SH-SY5Y (cell line): ENCODE measurements at regions not wholly inside any gene's neighbourhood (a gene's known extent, or its start where the extent isn't known, plus 50 kb on each side); places are given as distances from the start of the nearest gene placed in this dataset.

Experiments used
- GATA2 ChIP-seq: IDR thresholded peaks from 2 replicates; pipeline ENCODE4 v1.6.1; 2011; ENCODE audit warnings: mild to moderate bottlenecking, low read depth, low read length
- GATA3 ChIP-seq: IDR thresholded peaks from 2 replicates; pipeline ENCODE4 v1.6.1; 2011; ENCODE audit warnings: low read depth, mild to moderate bottlenecking, low read length, moderate library complexity

DNA sequence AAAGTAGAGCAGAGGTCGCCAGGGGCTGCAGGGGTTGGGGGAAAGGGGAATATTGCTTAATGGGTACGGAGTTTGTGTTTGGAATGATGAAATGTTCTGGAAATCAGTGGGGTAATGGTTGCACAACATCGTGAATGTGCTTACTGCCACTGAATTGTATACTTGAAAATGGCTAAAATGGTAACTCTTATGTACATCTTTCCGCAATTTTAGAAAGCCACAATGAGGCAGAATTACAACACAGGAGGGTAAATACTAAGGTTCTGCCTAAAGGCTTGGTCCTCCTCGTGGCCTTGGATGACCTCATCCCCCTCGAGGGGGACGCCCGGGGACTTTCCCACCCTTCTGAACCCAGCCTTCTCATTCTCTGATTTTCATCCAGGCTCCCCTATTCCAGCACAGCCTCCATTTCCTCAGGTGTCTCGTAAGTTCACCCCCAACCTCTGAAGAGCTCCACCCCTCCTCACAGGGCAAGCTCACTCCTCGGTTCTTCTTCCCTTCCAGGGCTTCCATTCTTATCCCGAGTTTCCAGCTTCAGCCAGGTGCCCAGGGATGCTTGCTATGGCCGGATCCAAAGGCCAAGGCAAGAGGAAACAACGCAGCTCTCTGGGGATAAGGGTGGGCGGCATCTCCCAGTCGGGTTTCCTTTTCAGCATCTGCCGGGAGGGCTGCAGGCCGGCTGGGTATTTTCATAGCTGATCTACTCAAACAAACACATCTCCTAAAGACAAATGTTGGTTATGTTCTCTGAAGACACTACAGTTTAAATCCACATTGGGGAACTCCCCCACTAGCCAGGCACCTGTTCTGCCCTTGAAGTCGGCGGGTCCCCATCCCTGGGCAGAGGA, 71.3 kb upstream of the ACSL1 start:
- no peak for TF ChIP-seq GATA2
- TF ChIP-seq GATA3, result no peak

DNA sequence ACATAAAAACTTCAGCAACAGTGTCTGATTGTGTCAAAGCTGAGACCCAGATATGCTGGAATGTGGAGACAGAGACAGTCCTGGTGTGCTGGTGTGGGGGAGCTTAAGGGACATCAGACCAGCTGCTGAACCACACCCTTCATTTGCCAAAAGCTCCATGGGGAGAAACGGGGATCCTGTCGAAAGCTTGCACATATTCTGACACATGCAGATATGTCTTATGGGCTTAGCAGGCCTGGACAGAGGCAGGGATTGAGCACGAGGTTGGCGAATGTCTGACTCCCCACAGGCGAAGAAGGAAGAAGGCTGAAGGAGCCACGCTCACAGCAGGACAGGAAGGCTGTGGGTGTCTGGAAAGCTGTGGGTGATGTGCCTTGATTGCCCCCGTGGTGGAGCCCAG, 72.1 kb upstream of the ACSL1 start:
- TF ChIP-seq GATA2 (no peak), GATA3 (no peak)

DNA sequence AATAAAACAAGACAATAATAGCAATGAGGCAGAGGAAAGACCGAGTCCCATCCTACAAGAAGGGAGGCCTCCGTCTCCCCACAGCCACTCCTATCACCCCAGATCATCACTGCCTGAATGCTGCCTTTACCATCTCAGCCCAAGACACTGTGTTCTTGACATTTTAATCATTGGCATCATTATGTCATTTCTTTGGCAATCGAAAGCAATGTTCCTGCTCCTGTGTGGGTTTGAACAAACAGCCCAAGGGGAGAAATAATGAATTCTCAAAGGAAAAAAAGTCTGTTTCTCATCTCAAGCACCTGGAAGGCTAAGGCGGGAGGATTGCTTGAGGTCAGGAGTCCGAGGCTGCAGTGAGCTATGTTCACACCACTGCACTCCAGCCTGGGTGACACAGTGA, 73.0 kb upstream of the ACSL1 start:
- TF ChIP-seq GATA3 (no peak), GATA2 (no peak)

DNA sequence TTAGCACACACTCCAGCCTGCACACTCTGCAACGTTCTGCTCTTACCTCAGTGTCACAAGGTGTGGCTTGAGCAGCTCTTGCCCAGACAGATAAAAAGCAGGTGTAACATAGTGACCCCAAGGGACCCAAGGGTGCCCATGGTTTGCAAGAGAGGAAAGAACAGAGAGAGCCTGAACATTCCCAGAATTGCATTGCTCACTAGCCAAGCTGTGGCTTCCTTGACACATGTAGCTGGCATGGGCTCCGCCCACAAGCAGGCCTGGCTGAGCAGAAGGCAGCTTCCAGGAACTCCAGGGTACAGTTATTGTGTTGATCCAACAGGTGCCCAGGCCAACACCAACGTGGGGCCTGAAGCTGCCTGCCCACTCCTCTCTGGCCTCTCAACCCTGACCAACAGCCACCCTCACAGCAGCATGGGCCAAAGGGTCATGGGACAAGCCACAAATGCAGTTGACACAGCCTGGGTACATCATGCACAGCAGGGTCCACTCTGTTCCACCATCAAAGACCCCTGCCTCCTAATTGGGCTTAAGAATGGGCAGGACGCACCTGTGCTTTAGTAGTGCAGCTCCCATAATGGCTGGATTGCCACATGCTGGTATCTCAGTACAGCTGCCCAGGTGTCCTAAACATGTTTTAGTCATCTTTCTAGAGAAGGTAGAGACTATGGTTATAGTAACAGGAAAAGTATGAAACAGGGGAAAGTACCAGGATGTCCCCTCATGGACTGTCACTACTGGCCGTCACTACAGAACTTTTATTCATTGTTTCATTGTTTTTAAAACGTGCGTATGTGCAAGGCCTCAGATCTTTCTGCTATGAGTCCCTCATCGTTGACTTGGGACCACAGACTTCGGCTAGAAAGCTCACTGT, 73.7 kb upstream of the ACSL1 start:
- TF ChIP-seq GATA3, result no peak
- TF ChIP-seq GATA2, result no peak

DNA sequence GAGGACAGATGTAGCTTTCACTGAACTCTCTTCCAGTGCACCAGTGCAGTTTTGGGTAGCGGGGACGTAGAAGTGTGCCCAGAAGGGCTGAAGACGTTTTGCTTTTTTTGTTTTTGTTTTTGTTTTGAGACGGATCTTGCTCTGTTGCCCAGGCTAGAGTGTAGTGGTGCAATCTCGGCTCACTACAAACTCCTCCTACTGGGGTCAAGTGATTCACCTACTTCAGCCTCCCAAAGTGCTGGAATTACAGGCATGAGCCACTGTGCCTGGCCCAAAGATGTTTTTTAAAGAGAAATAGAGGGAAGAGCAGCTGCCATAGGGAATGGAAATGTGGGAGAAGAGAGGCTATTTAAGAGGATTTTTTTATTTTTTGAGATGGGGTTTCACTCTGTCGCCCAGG, 74.4 kb upstream of the ACSL1 start:
- TF ChIP-seq GATA2 (no peak), GATA3 (no peak)

DNA sequence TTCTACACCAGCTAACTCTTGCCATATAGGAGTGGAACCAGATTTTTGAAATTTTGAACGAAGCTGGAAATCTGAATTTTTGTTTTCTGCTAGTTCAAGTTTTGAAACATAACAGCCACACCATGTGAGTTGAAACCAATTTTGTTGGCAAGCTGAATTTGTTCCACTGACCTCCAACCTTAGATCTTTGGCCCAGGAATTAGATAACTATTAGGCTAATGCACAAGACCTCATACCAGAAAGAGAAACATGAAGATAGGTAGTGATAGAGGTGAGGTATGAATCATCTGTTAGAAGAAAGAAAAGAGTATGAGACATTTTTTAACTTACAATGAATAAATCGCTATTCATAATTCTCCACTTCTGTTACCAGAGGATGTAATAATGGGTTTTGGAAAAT, 76.8 kb upstream of the ACSL1 start:
- no peak for TF ChIP-seq GATA3
- TF ChIP-seq GATA2, result no peak

DNA sequence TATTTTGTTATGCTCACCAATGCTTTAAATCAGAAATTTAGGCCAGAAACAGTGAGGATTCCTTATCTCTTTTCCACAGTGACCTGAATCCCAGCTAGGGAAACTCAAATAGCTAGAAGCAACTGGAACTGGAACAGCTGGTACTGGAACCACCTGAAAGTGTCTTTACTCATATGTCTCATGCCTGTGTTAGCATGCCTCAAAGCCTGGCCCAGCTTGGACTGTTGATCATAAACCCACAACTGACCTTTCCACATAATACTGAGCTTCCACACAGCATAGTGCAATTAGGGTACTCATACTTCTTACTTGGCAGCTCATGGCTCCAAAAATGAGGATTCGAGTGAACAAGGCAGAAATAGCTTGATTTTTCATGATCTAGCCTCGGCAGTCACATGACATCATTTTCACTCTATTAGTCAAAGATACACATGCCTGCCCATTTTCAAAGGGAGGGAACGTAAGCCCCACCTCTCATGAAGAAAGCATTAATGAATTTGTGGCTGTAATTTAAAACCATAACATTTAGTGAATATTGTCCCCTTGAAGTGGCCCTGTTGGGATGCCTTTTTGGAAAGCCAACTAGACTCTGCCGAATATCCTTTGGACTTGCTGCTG, 80.8 kb upstream of the ACSL1 start:
- TF ChIP-seq GATA2 (no peak), GATA3 (no peak)

DNA sequence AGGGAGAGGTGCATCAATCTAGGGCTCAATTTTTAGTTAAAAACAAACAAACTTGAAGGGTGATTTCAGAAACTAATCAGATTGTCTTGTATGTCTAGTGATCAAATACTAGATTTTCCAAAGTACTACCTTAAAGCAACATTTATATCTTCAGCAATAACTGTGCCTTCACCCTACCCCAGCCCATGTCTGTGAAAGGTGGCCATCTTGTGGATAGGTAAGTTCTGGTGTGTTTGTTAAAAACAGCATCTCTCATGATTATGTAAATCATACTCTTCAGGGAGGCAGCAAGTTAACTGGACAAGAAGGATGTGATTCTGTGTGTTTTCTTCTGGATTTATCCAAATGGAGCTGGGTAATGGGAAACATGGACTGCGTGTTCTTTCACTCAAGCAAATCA, 81.4 kb upstream of the ACSL1 start:
- TF ChIP-seq GATA3, result no peak
- TF ChIP-seq GATA2, result no peak

DNA sequence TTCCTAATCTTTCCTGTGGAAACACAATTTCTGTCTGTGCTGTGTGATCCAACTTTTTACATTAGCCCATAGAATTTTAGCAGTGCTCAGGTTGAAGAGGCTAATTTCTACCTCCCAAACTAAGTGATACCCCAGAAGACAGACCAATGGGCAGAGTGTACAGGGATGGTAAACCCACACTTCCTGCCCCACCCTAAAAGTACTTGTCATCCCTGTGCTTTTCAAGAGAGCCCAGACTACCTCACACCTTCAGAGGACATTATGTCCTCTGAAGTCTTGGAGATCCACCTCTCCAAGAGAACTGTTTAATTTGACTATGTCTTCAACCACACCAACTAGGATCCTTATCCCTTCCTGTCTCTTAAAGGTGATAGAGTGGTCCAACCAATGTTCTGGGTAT, 82.0 kb upstream of the ACSL1 start:
- TF ChIP-seq GATA2, result no peak
- no peak for TF ChIP-seq GATA3

DNA sequence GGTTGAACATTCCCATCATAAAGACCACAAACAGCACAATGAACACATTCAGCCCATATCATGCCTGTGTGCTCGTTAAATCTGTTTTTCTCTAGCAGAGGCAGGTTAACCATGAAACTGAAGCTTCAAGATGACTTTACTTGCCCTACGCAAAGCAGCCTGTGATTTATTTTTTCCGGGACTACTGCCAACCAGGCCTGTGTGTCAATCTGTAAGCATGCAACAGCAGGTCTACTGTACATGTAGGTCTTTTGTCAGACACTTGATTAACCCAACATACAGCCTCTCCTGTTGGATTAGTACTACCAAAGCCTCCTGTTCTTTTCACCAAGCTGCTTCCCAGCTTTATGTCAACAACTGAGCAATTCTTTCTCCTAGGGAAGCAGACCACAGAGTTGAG, 85.5 kb upstream of the ACSL1 start:
- no peak for TF ChIP-seq GATA3

DNA sequence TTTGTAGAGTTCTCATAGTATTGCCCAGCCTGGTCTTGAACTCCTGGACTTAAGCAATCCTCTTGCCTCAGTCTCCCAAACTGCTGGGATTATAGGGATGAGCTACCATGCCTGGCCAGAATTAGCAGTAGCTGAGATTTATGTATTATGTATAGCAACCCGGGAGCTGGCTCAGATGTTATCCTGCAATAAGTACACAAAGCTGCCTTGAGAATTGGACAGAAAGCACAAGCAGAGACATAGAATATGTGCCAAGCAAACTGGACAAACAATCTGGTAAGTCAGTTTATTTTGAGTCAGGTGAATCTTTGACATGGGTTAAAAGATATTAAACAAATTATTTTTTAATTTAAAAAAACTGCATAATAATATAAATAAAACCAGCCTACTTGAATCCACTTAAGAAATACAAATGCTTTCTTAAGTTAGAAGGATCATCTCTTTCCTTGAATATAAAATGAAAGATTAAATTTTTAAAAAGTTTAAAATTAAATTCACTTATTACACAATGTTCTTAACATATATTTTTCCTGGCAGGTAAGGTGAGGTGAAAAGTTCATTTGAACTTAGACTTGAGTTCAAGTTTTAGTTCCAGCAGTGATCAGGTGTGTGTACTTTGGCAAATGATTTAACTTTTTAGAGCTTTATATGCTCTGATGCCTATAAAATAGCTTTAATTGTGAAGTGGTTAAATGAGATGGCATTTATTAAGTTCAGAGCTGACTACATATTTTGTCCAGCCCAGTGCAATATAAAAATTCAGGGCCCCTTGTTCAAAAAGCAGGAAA, 87.8 kb upstream of the ACSL1 start:
- TF ChIP-seq GATA3 (no peak), GATA2 (no peak)

DNA sequence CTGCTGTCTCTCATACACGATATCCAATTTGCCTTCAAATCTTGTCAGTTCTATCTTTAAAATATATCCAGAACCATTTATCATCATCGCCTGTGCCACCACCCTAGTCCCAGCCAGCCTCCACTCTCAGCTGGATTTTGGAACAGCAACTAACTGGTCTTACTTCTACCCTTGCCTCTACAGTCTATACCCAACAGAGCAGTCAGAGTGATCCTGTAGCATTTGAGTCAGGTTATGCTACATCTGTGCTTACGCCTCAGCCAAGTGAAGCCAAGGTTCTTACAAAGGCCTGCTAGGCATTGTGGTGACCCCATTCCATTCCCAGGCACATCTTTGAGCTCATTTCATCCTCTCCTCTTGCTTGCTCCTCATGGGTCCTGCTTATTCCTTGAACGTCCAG, 95.7 kb upstream of the ACSL1 start:
- TF ChIP-seq GATA3, result no peak
- no peak for TF ChIP-seq GATA2

DNA sequence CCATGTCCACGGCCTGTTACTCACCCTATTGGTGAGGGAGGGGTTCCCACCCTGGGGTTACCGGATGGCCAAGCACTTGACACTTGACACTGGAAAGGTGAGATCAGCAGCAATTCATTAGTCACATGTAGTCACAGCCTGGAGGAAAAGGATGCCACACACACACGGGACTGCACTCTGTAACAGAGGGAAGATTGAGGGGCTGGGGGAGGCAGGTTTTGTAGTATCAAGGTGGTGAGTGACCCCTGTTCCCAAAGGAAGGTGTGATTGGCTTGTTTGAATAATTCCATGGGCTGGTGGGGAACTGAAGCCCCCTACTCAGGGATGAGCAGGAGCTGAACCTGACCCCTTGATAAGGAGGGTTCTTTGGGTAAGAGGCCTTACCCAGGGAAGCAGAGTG, 96.0 kb upstream of the HELT start:
- no peak for TF ChIP-seq GATA3
- TF ChIP-seq GATA2, result no peak

DNA sequence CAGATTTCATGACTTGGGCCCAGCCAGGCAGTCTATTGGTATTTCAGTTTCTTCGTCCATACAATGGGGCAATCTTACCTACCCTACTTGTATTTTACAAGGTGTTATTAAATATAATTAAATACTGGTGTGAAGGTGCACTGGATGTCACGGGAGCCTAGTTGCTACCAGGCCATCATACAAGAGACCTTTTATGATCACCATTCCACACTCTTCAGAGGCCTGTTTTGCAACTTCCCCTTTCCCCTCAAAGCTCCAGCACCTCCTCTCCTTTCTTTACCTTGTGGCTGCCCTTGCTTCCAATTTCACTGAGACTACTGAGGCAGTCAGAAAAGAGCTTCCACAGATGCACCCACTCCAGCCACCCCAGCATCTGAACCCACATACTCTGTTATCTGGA, 93.8 kb upstream of the HELT start:
- TF ChIP-seq GATA2 (no peak), GATA3 (no peak)
